Activated CD4-positive, alpha-beta memory T cell treated with anti-CD3 and anti-CD28 coated beads, Interleukin-2, amount 10 ng/mL, durations not matched to agents 7 days and 5 days (primary cell): ENCODE measurements at regions not wholly inside any gene's neighbourhood (a gene's known extent, or its start where the extent isn't known, plus 50 kb on each side); places are given as distances from the start of the nearest gene placed in this dataset.

ENCODE experiments used
- CTCF ChIA-PET: fragments of 350-600 bp; sonication (Branson Sonifier 250); formaldehyde crosslinking; loops from one replicate; lab custom pipeline; 2021; ENCODE audit warnings: antibody characterized with exemption, inconsistent platforms; lab: Charles Lee
- POLR2A ChIA-PET: fragments of 350-600 bp; sonication (Branson Sonifier 250); formaldehyde crosslinking; loops from one replicate; lab custom pipeline; 2021; ENCODE audit warnings: antibody characterized with exemption; lab: Charles Lee
- DNase-seq: peaks from one replicate; pipeline ENCODE4 v3.0.0-alpha.2; 2020
- H3K27ac Mint-ChIP-seq: one replicate; pipeline ENCODE4 v1.8.0; 2021; ENCODE audit warnings: mild to moderate bottlenecking, mixed read lengths
- H3K27me3 Mint-ChIP-seq: one replicate; pipeline ENCODE4 v1.8.0; 2021; ENCODE audit warnings: mixed read lengths
- H3K36me3 Mint-ChIP-seq: one replicate; pipeline ENCODE4 v1.8.0; 2021; ENCODE audit warnings: low read depth, mixed read lengths
- H3K4me1 Mint-ChIP-seq: one replicate; pipeline ENCODE4 v1.8.0; 2021; ENCODE audit warnings: mixed read lengths
- H3K4me3 Mint-ChIP-seq: one replicate; pipeline ENCODE4 v1.8.0; 2021; ENCODE audit warnings: mild to moderate bottlenecking, mixed read lengths
- H3K9me3 Mint-ChIP-seq: one replicate; pipeline ENCODE4 v1.8.0; 2021; ENCODE audit warnings: mixed read lengths

DNA sequence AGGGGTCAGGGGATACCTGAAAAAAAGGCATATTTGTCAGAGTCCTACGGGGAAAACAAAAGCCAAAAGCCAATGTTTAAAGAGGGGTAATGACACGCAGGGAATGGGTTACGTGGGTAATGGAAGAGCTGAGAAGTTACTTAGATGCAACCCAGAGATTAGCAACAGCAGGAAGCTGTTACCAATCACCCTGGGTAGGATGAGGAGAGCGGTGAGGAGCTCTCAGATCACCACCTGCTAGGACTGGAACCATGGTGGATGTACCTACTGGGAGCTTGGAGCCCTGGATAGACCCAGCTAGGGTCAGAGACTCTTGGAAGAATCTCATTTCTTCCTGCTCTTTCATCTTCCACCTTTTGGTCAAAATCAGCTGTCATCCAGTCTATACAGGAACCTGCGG is 51.2 kb upstream of the RNF24 start:
- DNase-seq, result no peak
- Mint-ChIP-seq H3K9me3 (no peaks in the 10 kb centered on the region), H3K36me3 (no peaks in the 10 kb centered on the region), H3K27ac (no peak overlapping the region), H3K27me3 (no peaks in the 10 kb centered on the region), H3K4me3 (no peak overlapping the region), H3K4me1 (peaks cover 26% of the 10 kb centered on the region)
- CTCF ChIA-PET, result interaction anchor here (0.6 to 1.8 kb wide), 2 partner anchors 19 to 224 kb away, joined by 3 to 7 read pairs; no protein-coding TSS in a partner anchor
- POLR2A ChIA-PET, result interaction anchor here (0.9 to 1.4 kb wide), 2 partner anchors 16 to 28 kb away, joined by 4 read pairs; no protein-coding TSS in a partner anchor

DNA sequence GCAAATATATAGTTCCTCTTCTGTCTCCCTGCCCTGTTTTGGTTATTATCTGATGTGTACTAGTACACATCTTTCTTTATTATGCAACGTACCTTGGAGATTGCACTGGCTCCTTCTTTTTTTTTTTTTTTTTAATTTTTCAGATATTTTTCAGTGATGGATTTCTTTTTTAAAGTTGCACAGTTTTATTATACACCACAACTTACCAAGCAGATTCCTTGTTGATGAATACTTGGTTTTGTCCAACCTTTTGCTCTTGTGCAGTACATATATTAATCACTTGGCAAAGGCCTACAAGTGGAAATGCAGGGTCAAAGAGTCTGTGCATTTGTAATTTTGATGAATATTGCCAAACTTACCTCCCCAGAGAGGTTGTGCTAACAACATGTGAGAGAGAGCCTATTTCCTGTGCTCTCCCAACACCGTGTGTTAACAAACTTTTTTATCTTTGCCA is 50.1 kb upstream of the RNF24 start:
- peaks cover 31% of the 10 kb centered on the region for H3K4me1 Mint-ChIP-seq
- DNase-seq, result no peak
- H3K4me3 Mint-ChIP-seq, result no peak overlapping the region
- CTCF ChIA-PET, result no interaction called here
- POLR2A ChIA-PET, result interaction anchor here (1.4 kb wide), 1 partner anchor 27 kb away, joined by 4 read pairs; no protein-coding TSS in a partner anchor
- no peak overlapping the region for H3K27ac Mint-ChIP-seq
- no peaks in the 10 kb centered on the region for H3K9me3 Mint-ChIP-seq
- H3K36me3 Mint-ChIP-seq, result no peaks in the 10 kb centered on the region
- no peaks in the 10 kb centered on the region for H3K27me3 Mint-ChIP-seq
